ENCODE measurements at regions not wholly inside any gene's neighbourhood (a gene's known extent, or its start where the extent isn't known, plus 50 kb on each side); places are given as distances from the start of the nearest gene placed in this dataset.

DNA sequence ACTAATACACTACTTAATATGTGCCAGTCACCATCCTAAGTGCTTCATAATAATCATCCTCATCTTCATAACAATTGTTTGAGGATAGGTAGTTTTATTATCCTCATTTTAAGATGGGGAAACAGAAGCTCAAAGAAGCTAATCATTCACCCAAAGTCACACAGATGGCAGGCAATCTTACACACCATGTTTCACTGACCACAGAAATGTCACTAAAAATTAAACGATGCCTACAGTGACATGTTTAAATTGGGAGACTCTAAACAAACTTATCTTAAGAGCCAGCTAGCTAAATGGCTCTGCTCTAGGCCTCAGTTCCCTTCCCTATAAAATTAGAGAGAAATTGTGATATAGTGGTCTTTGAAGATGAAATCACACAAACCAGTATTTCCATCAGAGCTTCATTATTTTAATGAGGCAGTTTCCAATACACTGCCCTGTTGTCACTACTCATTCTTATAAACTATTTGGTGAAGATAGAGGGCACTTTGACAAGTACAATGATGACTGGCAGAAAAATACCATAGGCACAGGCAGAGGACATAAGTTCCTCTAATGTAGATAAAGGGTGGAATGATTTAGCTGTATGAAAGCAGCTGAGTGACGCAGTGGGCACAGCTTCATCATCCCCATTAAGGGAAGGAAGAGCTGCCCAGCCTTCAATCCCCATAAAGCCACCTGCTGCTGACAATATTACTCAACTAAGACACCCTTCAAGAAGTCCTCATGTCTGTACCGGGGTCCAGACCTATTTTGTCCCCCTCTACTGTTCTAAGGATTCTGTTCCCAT is 224.1 kb downstream of the ACTL7B start:
- TF ChIP-seq, protein P1, sequence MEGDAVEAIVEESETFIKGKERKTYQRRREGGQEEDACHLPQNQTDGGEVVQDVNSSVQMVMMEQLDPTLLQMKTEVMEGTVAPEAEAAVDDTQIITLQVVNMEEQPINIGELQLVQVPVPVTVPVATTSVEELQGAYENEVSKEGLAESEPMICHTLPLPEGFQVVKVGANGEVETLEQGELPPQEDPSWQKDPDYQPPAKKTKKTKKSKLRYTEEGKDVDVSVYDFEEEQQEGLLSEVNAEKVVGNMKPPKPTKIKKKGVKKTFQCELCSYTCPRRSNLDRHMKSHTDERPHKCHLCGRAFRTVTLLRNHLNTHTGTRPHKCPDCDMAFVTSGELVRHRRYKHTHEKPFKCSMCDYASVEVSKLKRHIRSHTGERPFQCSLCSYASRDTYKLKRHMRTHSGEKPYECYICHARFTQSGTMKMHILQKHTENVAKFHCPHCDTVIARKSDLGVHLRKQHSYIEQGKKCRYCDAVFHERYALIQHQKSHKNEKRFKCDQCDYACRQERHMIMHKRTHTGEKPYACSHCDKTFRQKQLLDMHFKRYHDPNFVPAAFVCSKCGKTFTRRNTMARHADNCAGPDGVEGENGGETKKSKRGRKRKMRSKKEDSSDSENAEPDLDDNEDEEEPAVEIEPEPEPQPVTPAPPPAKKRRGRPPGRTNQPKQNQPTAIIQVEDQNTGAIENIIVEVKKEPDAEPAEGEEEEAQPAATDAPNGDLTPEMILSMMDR (conservative IDR thresholded peaks at IDR 0.05; ENCODE audit: low read depth, low read length) = no peak
- no peak for TF ChIP-seq EZH2phosphoT487 (IDR thresholded peaks at IDR 0.05; ENCODE audit: borderline replicate concordance, low read length)
- no peak for TF ChIP-seq EZH2 (IDR thresholded peaks at IDR 0.05; ENCODE audit: low read length, unreplicated experiment)
